ENCODE measurements at regions not wholly inside any gene's neighbourhood (a gene's known extent, or its start where the extent isn't known, plus 50 kb on each side); places are given as distances from the start of the nearest gene placed in this dataset.

DNA sequence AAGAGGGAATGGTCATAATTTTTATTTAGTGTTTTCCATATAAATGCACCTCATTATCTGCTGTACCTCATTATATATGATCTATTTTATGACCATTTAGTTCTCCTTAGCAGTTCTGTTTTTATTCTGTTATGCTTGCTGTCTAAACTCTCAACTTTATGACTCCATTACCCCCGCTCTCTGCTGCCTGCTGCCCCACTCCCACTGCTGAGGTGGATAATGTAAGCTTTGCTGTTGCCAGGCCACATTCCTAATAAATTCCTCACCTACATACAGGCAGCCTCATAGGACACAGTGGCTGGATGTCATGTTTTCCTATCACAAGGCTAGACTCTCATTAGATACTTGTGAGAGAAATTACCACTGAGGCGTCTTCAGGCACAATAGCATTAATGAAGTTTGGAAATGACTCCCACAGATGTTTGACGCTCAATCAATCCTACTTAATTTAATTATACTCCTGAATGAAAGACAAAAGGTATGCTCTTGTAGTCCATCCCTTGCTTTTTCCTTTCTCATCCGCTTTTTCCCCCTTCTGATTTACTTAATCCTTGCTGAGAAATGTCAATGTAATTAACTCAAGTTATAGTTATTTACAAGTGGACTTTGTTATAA lies 497.5 kb upstream of the IGFBP7 start:
- no peak for DNase-seq (ENCODE audit: low read depth in 2 of 2)

DNA sequence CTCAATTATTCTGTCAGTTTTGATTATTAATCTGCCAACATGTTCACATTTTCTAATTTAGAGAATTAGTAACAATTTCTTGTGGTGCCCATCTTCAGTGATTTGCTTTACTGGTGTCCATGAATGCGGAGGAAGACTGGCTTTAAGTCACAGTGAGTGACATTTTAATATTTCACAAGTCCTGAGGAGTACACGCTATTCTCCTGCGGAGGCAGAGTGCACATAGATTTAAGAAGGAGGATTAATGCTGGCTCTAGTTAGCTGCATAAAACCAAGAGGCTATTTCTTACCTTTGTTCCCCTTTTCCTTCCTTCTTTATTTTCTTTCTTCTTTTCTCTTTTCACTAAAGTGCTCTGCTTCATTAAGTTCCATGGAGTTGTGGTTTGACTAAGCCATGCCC lies 495.2 kb upstream of the IGFBP7 start:
- no peak for DNase-seq (ENCODE audit: low read depth in 2 of 2)

DNA sequence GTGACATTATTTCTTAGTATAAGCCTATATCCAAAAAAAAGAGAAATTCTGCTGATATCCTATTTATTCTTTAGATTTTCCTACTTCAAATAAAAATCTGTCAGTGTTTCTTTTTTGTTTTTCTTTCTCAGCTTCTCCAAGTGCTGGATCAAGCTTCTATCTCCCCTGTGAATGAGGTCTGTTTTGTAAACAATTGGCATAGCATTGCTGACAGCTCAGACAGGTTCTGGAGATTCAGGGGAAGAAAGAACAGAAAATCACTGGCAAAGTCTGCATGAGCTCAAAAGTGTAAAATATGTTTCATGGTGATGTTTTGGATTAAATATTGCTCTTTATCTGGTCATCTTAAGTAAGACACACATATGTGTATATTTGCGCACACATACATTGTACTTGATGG lies 492.0 kb upstream of the IGFBP7 start:
- no peak for DNase-seq (ENCODE audit: low read depth in 2 of 2)

DNA sequence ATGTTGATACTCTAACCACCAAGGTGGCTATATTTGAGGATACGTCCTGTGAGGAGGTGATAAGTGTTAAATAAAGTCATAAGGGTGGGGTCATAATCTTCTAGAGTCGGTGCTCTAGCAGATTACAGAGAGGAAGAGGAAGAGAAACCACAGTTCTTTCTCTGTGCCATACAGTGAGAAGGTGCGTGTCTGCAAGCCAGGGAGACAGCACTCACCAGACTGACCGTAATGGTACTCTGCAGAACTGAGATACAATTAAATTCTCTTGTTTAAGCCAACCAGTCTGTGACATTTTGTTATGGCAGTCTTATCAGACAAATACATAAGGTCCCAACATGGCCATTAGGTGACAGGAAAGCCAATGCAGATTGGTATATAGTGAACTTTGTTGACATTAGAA lies 480.9 kb upstream of the IGFBP7 start:
- no peak for DNase-seq (ENCODE audit: low read depth in 2 of 2)

DNA sequence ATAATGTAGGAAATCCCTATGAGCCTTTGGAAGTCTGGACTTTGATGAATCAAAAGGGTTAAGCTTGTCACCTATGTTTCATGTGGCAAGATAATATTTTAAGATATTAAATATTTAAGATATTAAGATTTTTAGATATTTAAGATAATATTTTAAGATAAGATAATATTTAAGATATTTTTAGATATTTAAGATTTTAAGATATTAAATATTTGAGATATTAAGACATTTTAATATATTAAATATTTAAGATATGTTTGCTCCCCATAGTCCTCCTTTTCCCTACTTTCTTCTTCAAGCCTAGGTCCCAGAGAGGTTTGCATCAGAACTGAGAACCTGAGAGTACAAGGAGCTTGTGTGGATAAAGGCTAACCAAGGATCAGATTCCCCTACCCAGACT lies 478.4 kb upstream of the IGFBP7 start:
- DNase-seq (ENCODE audit: low read depth in 2 of 2), result no peak

DNA sequence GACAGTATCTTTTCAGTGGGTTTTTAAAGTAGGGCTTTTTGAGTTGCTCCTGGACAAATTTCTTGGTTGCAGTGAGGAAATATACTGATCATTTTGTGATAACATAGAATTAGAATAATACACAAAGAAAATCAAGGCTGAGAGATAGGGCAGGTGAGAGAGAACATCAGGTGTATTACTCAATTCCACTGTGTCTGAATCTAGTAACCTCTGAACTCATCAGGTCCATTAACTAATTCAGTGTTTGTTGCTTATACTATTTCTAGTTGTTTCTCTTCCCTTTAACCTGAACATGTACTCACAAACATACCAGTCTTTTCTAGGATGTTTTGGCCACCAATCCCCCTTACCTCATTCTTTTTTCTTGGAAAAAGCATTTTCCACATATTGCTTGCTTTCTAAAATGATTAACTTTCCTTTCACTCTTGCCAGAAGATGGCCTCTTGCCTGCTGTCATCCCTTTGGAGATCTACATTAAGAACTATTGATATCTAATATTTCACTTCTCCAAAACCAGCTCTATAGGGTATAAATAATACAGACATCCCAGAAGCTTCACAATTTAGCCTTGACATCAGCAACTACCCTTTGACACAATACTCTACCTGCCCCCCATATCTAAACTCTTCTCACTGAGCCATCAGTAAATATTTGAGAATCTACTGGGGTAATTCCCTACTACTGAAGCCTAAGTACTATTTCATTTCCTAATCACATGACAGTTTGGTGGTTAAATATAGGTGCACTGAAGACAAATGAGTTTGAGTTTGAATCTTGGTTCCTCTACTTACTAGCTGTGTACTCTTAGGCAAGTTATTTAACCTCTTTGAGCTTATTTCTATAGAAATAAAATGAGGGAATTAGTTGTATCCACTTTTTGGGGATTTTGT lies 470.8 kb upstream of the IGFBP7 start:
- DNase-seq (ENCODE audit: low read depth in 2 of 2), result no peak

DNA sequence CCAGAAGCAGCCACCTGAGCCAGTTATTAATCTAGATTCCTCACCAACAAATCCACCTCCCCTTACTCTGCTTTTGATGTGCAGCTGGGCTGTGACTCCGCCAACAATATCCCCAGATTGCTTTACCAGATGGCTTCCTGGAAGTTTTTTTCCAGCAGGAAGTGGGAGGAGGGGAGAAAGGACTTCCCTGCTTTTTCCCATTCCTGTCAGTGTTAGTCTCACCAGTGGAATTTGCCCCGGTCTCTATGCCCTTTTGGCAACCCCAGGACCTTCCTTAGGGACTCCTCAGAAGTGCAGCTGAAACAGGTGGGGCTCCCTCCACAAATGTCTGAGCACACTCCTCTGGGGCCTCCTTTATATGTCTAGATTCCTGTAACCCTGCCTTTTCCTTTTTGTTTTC lies 465.2 kb upstream of the IGFBP7 start:
- no peak for DNase-seq (ENCODE audit: low read depth in 2 of 2)

DNA sequence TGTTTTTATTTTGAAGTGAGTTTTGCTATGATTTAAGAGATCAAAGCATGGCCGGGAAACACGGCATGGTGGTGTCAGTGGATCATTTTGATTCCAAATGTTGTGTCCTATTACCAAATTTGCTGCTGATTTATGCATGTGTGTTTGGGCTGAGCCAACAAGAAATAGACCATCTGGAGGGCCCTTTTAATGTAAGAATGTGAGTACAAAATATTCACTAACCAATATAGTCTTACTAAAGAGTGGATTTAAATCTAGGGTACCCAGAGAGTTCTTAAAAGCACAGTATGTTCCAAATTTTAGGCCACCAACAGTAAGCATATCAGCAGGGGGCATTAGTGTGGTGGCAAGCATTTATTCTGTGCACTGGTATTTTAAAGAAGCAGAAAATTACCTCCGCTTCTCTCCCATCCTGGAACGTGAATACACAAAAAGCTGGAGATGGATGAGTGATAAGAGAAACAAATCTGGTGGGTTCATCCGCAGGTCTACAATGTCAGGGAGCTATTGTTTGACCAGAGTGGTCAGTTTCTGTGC lies 444.4 kb upstream of the IGFBP7 start:
- DNase-seq (ENCODE audit: low read depth in 2 of 2), result no peak

DNA sequence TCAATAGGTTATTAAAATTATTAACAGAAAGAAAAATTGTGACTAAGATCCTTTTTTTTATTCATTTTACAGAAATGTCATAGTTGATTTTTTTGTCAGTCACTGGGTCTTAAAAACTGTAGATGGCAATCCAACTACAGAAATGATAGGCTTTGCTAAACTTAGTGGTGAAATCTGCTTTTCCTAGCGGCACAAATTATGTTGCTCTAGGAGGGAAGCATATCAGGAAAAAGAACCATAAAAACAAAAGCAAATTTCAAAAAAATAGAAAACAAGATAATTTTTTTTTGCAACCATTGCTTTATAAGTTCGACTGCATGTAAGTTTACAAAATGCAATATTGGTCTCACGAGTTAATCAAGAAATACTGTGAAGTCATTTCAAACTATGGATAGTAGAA lies 443.5 kb upstream of the IGFBP7 start:
- no peak for DNase-seq (ENCODE audit: low read depth in 2 of 2)

DNA sequence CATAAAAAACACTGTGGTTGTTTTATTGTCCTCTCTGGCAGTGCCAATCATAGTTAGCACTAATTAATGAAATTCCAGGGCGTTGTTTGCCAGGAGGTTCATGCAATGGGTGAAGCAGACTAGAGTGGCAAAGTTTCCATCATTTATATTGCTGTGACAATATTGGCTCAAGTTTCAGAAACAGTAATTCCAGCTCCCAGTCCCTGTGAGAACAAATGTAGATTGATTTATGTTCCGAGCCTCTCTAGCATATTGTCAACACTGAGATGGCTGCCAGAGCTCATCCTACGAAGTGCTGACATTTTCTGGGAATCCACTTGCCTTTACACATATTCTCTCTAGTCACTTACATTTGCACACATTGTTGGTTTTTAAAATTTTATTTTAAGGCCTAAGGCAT lies 440.0 kb upstream of the IGFBP7 start:
- DNase-seq (ENCODE audit: low read depth in 2 of 2), result no peak

DNA sequence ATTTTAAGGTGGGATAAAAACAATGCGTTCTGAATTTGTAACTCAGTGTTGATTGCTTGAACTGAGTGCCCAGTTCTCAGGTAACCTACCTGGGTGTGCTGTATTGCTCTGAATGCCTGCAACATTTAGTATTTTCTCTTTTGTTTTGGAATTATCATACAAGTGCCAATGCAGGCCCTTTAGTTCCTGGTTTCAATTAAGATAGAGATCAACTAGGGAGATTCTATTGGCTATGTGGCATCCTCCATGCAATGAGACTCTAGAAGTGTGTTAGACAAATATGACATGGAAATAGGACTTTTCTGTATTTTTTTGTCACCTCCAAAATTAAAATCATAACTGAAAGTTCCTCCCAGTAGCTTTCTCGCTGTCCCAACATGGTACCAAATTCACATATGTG lies 438.7 kb upstream of the IGFBP7 start:
- no peak for DNase-seq (ENCODE audit: low read depth in 2 of 2)

DNA sequence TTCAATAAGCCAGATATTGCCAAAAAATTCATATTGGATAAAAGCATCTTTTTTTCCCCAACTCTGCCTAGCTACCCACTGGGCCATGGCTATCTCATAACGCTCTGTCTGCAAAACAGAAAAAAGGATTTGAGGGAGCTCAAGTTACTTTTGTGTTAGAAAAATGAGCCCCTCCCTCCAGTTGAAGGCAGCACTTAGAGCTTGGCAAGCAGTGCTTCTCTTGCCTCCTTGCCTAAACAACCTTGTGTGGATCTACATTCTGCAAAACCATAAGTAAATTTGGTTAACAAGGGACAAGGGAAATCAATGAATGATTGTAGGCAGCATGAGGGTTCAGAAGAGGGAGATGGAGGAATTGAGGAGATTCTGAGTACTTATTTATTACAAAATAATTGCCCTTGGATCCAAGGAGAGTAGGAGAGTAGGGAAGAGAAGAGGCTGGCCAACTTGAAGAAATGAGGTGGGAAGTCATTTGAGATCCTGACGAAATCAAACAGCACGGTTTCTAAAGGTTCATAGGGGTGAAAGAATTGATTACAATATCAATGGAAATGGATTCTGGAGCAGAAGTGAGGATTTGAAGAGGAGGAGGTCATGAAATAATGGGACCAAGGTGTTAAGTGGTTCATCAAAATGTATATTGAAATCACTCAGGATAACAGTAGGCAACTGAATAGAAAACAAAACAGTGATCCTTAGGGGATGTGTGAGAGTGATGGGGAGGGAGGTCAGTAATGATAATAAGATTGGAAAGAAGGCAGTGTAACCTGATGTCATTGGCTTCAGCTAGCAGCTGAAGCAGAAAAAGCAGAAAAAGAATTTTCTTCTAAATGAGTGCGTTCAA lies 434.8 kb upstream of the IGFBP7 start:
- no peak for DNase-seq (ENCODE audit: low read depth in 2 of 2)

DNA sequence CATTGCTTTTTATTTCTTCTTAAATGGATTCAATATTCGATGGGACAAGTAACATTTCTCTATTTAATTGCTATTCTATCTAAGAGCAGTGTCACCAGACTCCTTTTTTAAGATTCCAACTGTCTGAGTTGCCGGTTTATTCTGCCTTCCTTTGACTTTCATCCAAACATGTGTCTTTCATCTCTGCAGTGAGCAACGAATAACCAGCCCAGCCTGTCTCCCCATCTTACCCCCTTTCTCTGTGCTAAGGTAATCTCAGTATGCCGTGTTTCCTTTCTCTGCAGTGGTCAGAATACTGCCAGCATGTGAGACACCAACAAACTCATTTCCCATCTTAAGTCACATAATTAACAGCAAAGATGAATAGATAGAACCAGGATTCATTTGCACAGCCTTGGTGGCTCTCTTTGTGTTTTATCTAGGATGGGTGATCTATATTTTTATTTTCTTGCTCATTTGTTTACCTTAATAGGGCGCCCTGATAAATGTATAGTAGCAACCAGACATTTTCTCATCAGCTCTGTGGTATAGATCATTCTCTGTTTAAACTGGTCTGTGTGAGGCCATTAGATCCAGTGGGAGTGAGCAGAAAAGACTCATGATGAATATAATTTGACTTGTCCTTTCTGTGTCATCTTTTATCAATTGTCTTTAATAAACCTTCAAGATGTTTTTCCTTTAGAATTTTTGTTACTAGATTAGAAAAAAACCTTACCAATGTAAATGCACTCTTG lies 394.8 kb upstream of the IGFBP7 start:
- no peak for DNase-seq (ENCODE audit: low read depth in 2 of 2)

DNA sequence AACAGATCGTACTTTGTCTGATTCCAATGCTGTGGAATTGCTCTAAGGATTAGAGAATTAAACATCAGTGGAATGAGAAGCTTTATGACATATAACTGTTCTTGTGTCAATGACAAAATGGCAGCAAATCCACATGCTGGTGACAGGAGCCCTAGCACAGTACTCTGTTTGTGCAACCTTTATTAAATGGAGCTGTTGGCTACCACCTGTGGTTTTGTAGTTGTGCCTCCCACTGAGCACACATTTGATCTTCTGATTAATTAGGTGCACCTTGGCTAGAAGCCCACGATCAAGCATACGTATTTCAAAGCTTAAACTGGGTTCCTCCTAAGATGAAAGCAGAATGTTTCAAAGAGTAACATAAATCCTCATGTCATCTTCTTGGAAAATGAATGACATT lies 394.0 kb upstream of the IGFBP7 start:
- DNase-seq (ENCODE audit: low read depth in 2 of 2), result no peak

DNA sequence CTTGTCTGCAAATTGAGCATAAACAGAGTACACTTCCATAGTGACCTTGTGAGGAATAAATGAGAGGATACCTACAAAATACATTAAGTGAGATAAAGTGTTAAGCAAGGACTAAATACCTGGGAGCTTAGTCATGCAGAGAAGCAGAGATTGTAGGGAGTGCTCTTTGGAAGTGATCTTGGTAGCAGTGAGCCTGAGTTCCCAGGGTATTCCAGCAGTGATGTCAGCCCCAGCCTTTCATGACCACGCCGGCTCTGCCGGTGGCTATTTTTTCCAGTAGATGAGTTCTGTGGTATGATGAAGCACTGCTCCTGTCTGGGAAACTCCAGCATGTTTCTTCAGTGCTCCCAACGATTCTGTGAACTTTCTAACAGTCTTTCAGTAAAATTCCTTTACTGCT lies 391.5 kb upstream of the IGFBP7 start:
- no peak for DNase-seq (ENCODE audit: low read depth in 2 of 2)

DNA sequence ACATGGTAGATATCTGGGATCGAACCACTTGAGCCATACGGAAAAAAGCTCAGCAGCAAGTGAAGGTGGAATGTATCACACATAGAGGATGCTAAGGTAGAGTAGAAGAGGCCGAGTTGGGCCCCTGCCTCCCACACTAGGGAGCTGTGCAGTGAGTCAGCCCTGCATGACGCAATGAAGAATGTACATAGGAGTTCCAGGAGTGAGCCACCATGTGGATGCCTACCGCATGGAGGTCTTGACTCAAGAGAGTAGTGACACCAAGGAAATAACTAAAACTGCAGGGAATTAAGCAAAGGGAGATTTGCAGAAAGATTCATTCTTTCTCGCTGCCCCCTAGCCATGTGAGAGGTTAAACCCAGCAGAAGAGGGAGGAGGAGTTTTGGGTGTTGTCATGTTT lies 389.6 kb upstream of the IGFBP7 start:
- DNase-seq (ENCODE audit: low read depth in 2 of 2), result no peak

DNA sequence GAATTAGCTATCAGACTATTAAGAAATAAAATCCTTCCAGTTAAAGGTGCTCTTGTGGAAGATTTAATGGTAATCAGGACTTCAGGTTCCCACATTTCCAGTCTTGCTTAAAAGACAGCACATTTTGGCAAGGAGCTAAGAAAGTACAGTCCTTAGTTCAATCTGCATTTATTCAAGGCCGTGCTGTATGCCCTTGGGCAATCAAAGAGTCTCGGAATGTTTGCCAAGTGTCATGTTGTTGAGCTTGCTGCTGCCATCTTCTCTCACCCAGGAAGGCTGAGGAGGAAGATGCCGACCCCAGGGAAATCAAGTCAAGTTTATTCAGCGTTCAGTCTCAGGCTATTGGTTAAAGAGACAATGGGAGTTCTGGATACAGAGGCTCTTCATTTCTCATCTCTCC lies 388.1 kb upstream of the IGFBP7 start:
- DNase-seq (ENCODE audit: low read depth in 2 of 2), result no peak

DNA sequence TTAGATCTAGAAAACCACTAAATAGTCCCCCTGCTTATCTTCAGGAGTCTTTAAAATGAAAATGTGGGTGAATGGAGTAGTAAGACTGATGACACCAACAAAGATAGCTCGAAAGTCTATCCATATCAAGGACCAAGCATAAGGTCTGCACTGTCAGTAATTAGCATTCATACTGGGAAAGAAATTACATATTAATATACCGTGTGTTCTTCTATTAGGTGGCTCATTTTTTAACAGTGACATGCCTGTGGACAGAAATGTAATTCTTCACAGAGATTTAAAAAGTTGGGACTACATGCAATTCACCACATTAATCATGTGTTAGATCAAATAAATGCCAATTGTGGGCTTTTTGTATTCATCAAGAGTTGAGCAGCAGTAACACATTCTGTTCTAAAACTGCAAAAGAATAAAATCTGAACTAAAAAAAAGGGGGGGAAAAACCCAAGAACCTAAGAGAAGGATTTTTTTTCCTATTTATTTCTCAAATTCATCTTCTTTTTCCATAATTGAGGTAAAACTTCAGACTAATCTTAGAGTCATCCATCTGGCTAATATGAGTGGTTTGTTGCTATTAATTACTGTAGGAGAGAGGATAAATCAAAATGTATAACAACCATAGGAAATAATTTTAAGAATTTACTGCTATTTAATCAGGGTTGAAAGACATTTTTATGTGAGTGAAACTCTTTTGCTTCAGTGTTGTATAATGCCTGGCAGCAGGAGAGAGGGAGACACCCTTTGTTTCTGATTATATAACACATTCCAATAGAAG lies 386.7 kb upstream of the IGFBP7 start:
- no peak for DNase-seq (ENCODE audit: low read depth in 2 of 2)

DNA sequence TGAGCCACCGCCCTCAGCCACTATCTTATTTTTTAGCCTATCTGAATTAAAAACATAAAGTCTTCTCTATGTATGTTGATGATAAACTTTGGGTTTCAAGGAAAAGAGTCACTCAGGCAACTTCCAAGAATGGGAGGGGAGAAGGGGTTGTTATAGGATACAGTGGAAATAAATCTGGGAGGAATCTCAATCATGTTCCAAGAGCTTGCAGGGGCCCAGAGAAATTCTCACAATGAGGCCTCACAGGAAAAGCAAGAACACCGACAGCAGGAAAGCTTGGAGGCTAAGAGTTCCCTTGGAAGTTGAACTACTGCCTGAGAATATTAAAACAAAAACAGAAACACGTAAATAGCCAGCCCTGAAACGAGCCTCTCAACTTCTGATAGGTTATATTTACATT lies 384.6 kb upstream of the IGFBP7 start:
- DNase-seq (ENCODE audit: low read depth in 2 of 2), result no peak

DNA sequence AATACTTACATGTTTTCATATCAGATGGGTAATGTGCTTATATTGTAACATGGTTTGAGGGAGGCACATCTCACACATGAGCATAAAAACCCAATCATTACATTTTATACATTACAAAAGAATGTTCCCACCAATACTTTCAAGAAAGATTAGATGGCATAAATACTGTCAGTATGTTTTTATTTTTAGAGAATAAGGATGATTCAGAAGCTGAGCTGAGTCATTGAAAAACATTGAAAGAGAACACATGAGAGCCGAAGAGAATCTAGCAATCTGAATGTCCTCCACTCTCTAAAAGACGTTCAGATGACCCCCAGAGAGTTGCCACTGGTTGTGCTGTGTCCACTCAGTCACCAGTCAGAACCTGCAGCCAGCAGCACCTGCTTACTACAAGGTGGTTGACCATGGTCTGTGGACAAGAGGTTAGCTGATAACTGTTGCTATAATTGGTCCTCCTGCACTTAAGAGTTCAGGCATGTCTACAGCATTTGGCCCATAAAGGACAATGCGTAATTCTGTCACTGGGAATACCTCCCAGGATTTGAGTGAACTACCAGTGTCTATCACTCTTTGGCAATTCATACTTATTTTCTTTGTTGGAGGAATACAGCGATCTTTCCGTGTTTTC lies 382.2 kb upstream of the IGFBP7 start:
- no peak for DNase-seq (ENCODE audit: low read depth in 2 of 2)

All from stimulated activated CD4-positive, alpha-beta T cell treated with anti-CD3 and anti-CD28 coated beads, Interleukin-4, amount 100 ng/mL, for 48 hours (primary cell).